ENCODE measurements at regions not wholly inside any gene's neighbourhood (a gene's known extent, or its start where the extent isn't known, plus 50 kb on each side); places are given as distances from the start of the nearest gene placed in this dataset.
"Not testable (repeated sequence)": the region's sequence is repeated elsewhere in the genome, so short reads cannot be mapped to it uniquely, and the experiment has no call there.

GRCh38 chr5:97234380-97234779 lies 51.3 kb upstream of the RIOK2 start:
- not testable (repeated sequence) for H3K27ac Mint-ChIP-seq, H3K36me3 Mint-ChIP-seq, H3K27me3 Mint-ChIP-seq, H3K4me1 Mint-ChIP-seq, H3K9me3 Mint-ChIP-seq, H3K4me3 Mint-ChIP-seq

GRCh38 chr5:97242341-97242740 lies 59.3 kb upstream of the RIOK2 start:
- Mint-ChIP-seq H3K27ac (no peak overlapping the region), H3K27me3 (no peaks in the 10 kb centered on the region), H3K4me3 (no peak overlapping the region), H3K4me1 (no peaks in the 10 kb centered on the region), H3K9me3 (no peaks in the 10 kb centered on the region), H3K36me3 (peaks cover 5% of the 10 kb centered on the region)

GRCh38 chr5:97243353-97243752 lies 60.3 kb upstream of the RIOK2 start:
- H3K4me3 Mint-ChIP-seq, result no peak overlapping the region
- H3K27me3 Mint-ChIP-seq, result peaks cover 2% of the 10 kb centered on the region
- H3K27ac Mint-ChIP-seq, result no peak overlapping the region
- H3K36me3 Mint-ChIP-seq, result peaks cover 5% of the 10 kb centered on the region
- no peaks in the 10 kb centered on the region for H3K9me3 Mint-ChIP-seq
- no peaks in the 10 kb centered on the region for H3K4me1 Mint-ChIP-seq

- Mint-ChIP-seq H3K4me1 (no peaks in the 10 kb centered on the region), H3K27me3 (peaks cover 2% of the 10 kb centered on the region), H3K27ac (no peak overlapping the region), H3K36me3 (peaks cover 3% of the 10 kb centered on the region), H3K4me3 (no peak overlapping the region), H3K9me3 (no peaks in the 10 kb centered on the region)
Observed at GRCh38 chr5:97245386-97245785, 62.3 kb upstream of the RIOK2 start.

GRCh38 chr5:97250113-97250512 lies 67.1 kb upstream of the RIOK2 start:
- H3K27me3 Mint-ChIP-seq, result peaks cover 2% of the 10 kb centered on the region
- H3K4me1 Mint-ChIP-seq, result no peaks in the 10 kb centered on the region
- no peak overlapping the region for H3K4me3 Mint-ChIP-seq
- no peaks in the 10 kb centered on the region for H3K36me3 Mint-ChIP-seq
- H3K9me3 Mint-ChIP-seq, result peaks cover 2% of the 10 kb centered on the region
- H3K27ac Mint-ChIP-seq, result no peak overlapping the region

GRCh38 chr5:97266076-97266475 lies 83.0 kb upstream of the RIOK2 start:
- peaks cover 5% of the 10 kb centered on the region for H3K27me3 Mint-ChIP-seq
- no peak overlapping the region for H3K4me3 Mint-ChIP-seq
- H3K27ac Mint-ChIP-seq, result no peak overlapping the region
- H3K36me3 Mint-ChIP-seq, result peaks cover 1% of the 10 kb centered on the region
- H3K9me3 Mint-ChIP-seq, result peaks cover 9% of the 10 kb centered on the region
- H3K4me1 Mint-ChIP-seq, result no peaks in the 10 kb centered on the region

- Mint-ChIP-seq H3K4me1 (no peaks in the 10 kb centered on the region), H3K36me3 (peaks cover 1% of the 10 kb centered on the region), H3K27ac (no peak overlapping the region), H3K9me3 (peaks cover 10% of the 10 kb centered on the region), H3K4me3 (no peak overlapping the region), H3K27me3 (peaks cover 5% of the 10 kb centered on the region)
Observed at GRCh38 chr5:97266576-97266975, 83.5 kb upstream of the RIOK2 start.

GRCh38 chr5:97267767-97268166 lies 84.7 kb upstream of the RIOK2 start:
- H3K4me1 Mint-ChIP-seq, result no peaks in the 10 kb centered on the region
- peaks cover 5% of the 10 kb centered on the region for H3K27me3 Mint-ChIP-seq
- H3K4me3 Mint-ChIP-seq, result no peak overlapping the region
- peaks cover 17% of the 10 kb centered on the region for H3K9me3 Mint-ChIP-seq
- H3K27ac Mint-ChIP-seq, result no peak overlapping the region
- H3K36me3 Mint-ChIP-seq, result peaks cover 1% of the 10 kb centered on the region

- H3K4me1 Mint-ChIP-seq, result no peaks in the 10 kb centered on the region
- peaks cover 34% of the 10 kb centered on the region for H3K9me3 Mint-ChIP-seq
- H3K27me3 Mint-ChIP-seq, result peaks cover 2% of the 10 kb centered on the region
- no peak overlapping the region for H3K4me3 Mint-ChIP-seq
- H3K36me3 Mint-ChIP-seq, result peaks cover 3% of the 10 kb centered on the region
- H3K27ac Mint-ChIP-seq, result no peak overlapping the region
Observed at GRCh38 chr5:97276474-97277120, 93.5 kb upstream of the RIOK2 start.

GRCh38 chr5:97281257-97281656 lies 98.2 kb upstream of the RIOK2 start:
- peaks cover 1% of the 10 kb centered on the region for H3K36me3 Mint-ChIP-seq
- H3K9me3 Mint-ChIP-seq, result peaks cover 20% of the 10 kb centered on the region
- peaks cover 2% of the 10 kb centered on the region for H3K27me3 Mint-ChIP-seq
- H3K4me1 Mint-ChIP-seq, result no peaks in the 10 kb centered on the region
- no peak overlapping the region for H3K27ac Mint-ChIP-seq
- no peak overlapping the region for H3K4me3 Mint-ChIP-seq

- Mint-ChIP-seq H3K9me3 (no peaks in the 10 kb centered on the region), H3K4me3 (no peak overlapping the region), H3K27ac (no peak overlapping the region)
Observed at GRCh38 chr5:97297063-97297703, 114.1 kb upstream of the RIOK2 start.

GRCh38 chr5:97297704-97298091 lies 114.7 kb upstream of the RIOK2 start:
- Mint-ChIP-seq H3K9me3 (no peaks in the 10 kb centered on the region), H3K4me1 (no peaks in the 10 kb centered on the region), H3K4me3 (no peak overlapping the region), H3K36me3 (no peaks in the 10 kb centered on the region), H3K27ac (no peak overlapping the region), H3K27me3 (peaks cover 1% of the 10 kb centered on the region)

More at GRCh38 chr5:97297063-97297703, 114.1 kb upstream of the RIOK2 start:
- Mint-ChIP-seq H3K27me3 (peaks cover 2% of the 10 kb centered on the region), H3K36me3 (no peaks in the 10 kb centered on the region), H3K4me1 (no peaks in the 10 kb centered on the region)

GRCh38 chr5:97301181-97301580 lies 118.1 kb upstream of the RIOK2 start:
- H3K36me3 Mint-ChIP-seq, result not testable (repeated sequence)

GRCh38 chr5:97338729-97339128 lies 155.7 kb upstream of the RIOK2 start:
- H3K36me3 Mint-ChIP-seq, result no peaks in the 10 kb centered on the region
- H3K27me3 Mint-ChIP-seq, result peaks cover 3% of the 10 kb centered on the region
- no peak overlapping the region for H3K4me3 Mint-ChIP-seq
- H3K27ac Mint-ChIP-seq, result no peak overlapping the region
- H3K9me3 Mint-ChIP-seq, result peaks cover 7% of the 10 kb centered on the region
- no peaks in the 10 kb centered on the region for H3K4me1 Mint-ChIP-seq

More at GRCh38 chr5:97301181-97301580, 118.1 kb upstream of the RIOK2 start:
- H3K27me3 Mint-ChIP-seq, H3K4me1 Mint-ChIP-seq, H3K9me3 Mint-ChIP-seq, H3K27ac Mint-ChIP-seq, H3K4me3 Mint-ChIP-seq: not testable (repeated sequence)

GRCh38 chr5:97355775-97356174 lies 172.7 kb upstream of the RIOK2 start:
- H3K27ac Mint-ChIP-seq, result no peak overlapping the region
- H3K36me3 Mint-ChIP-seq, result peaks cover 3% of the 10 kb centered on the region
- no peaks in the 10 kb centered on the region for H3K4me1 Mint-ChIP-seq
- H3K9me3 Mint-ChIP-seq, result peaks cover 37% of the 10 kb centered on the region
- no peak overlapping the region for H3K4me3 Mint-ChIP-seq
- no peaks in the 10 kb centered on the region for H3K27me3 Mint-ChIP-seq

- H3K4me1 Mint-ChIP-seq, result no peaks in the 10 kb centered on the region
- H3K9me3 Mint-ChIP-seq, result no peaks in the 10 kb centered on the region
- H3K27ac Mint-ChIP-seq, result no peak overlapping the region
- no peak overlapping the region for H3K4me3 Mint-ChIP-seq
- H3K27me3 Mint-ChIP-seq, result peaks cover 1% of the 10 kb centered on the region
- H3K36me3 Mint-ChIP-seq, result no peaks in the 10 kb centered on the region
Observed at GRCh38 chr5:97363577-97363976, 180.5 kb upstream of the RIOK2 start.

GRCh38 chr5:97364731-97365130 lies 181.7 kb upstream of the RIOK2 start:
- no peak overlapping the region for H3K27ac Mint-ChIP-seq
- H3K36me3 Mint-ChIP-seq, result no peaks in the 10 kb centered on the region

More at GRCh38 chr5:97364731-97365130, 181.7 kb upstream of the RIOK2 start:
- H3K4me1 Mint-ChIP-seq, result no peaks in the 10 kb centered on the region
- H3K27me3 Mint-ChIP-seq, result peaks cover 1% of the 10 kb centered on the region
- no peak overlapping the region for H3K4me3 Mint-ChIP-seq
- H3K9me3 Mint-ChIP-seq, result no peaks in the 10 kb centered on the region
